A549 (cell line): ENCODE measurements at regions not wholly inside any gene's neighbourhood (a gene's known extent, or its start where the extent isn't known, plus 50 kb on each side); places are given as distances from the start of the nearest gene placed in this dataset.

Experiments
- MYC ChIP-seq: IDR thresholded peaks from 2 replicates; pipeline ENCODE4 v1.6.1; 2012; ENCODE audit warnings: mild to moderate bottlenecking, inconsistent platforms, low read length, improper control_type of control experiment, borderline replicate concordance
- POLR2A ChIP-seq: IDR thresholded peaks from 2 replicates; pipeline ENCODE4 v1.6.1; 2012; ENCODE audit warnings: mild to moderate bottlenecking, low read length

GRCh38 chr1:115401676-115402075, 63.6 kb upstream of the NGF start:
- TF ChIP-seq MYC: no peak
- TF ChIP-seq POLR2A: no peak
